ENCODE measurements at regions not wholly inside any gene's neighbourhood (a gene's known extent, or its start where the extent isn't known, plus 50 kb on each side); places are given as distances from the start of the nearest gene placed in this dataset.

- TF ChIP-seq REST (IDR thresholded peaks at IDR 0.05; ENCODE audit: insufficient read depth in 1 of 2, low read depth in 2 of 2, low read length in 2 of 2), result no peak
- no peak for TF ChIP-seq POLR2AphosphoS5 (IDR thresholded peaks at IDR 0.05; ENCODE audit: low read depth, low read length)
- TF ChIP-seq SIN3A (IDR thresholded peaks at IDR 0.05; ENCODE audit: borderline replicate concordance, insufficient read depth, low read length), result no peak
- TF ChIP-seq TAF1 (IDR thresholded peaks at IDR 0.05; ENCODE audit: borderline replicate concordance, insufficient read depth, low read length), result no peak
Measured at GRCh38 chr11:39570526-39570925, 1888.9 kb downstream of the LRRC4C start.
